NOMO-1 treated with DMSO at 0.1 percent for 48 hours (cell line): ENCODE measurements at regions not wholly inside any gene's neighbourhood (a gene's known extent, or its start where the extent isn't known, plus 50 kb on each side); places are given as distances from the start of the nearest gene placed in this dataset.

Source experiments
- DNase-seq: peaks from one replicate; lab custom pipeline; 2025; ENCODE audit not compliant: unreplicated experiment; lab: John Stamatoyannopoulos, UW

GRCh38 chr1:172883844-172884243, 166.9 kb downstream of the TNFSF18 start:
- DNase-seq: no peak

GRCh38 chr1:172885411-172885810, 165.3 kb downstream of the TNFSF18 start:
- no peak for DNase-seq

- DNase-seq: no peak
Measured at GRCh38 chr1:172885971-172886370, 164.8 kb downstream of the TNFSF18 start.

GRCh38 chr1:172887162-172887561, 163.6 kb downstream of the TNFSF18 start:
- no peak for DNase-seq

GRCh38 chr1:172893146-172893841, 157.4 kb downstream of the TNFSF18 start:
- DNase-seq: no peak

- no peak for DNase-seq
Measured at GRCh38 chr1:172894349-172895049, 156.2 kb downstream of the TNFSF18 start.

- peak; percentile 22 for DNase-seq
Measured at GRCh38 chr1:172895050-172895460, 155.7 kb downstream of the TNFSF18 start.

- no peak for DNase-seq
Measured at GRCh38 chr1:172895761-172896160, 155.0 kb downstream of the TNFSF18 start.

GRCh38 chr1:172897738-172898137, 153.0 kb downstream of the TNFSF18 start:
- no peak for DNase-seq

- no peak for DNase-seq
Measured at GRCh38 chr1:172898866-172899265, 151.9 kb downstream of the TNFSF18 start.

GRCh38 chr1:172900376-172900997, 150.3 kb downstream of the TNFSF18 start:
- DNase-seq: peak; percentile 79

- DNase-seq: no peak
Measured at GRCh38 chr1:172902200-172902599, 148.5 kb downstream of the TNFSF18 start.

GRCh38 chr1:172902861-172903381, 147.8 kb downstream of the TNFSF18 start:
- DNase-seq: no peak

GRCh38 chr1:172903581-172904220, 147.0 kb downstream of the TNFSF18 start:
- DNase-seq: no peak

GRCh38 chr1:172905452-172905851, 145.3 kb downstream of the TNFSF18 start:
- no peak for DNase-seq

GRCh38 chr1:172906778-172907592, 143.8 kb downstream of the TNFSF18 start:
- DNase-seq: peak; percentile 33

- no peak for DNase-seq
Measured at GRCh38 chr1:172907834-172908326, 142.9 kb downstream of the TNFSF18 start.

GRCh38 chr1:172909606-172910326, 141.0 kb downstream of the TNFSF18 start:
- DNase-seq: no peak

GRCh38 chr1:172912765-172913260, 137.9 kb downstream of the TNFSF18 start:
- no peak for DNase-seq
